HCT116 (cell line): ENCODE measurements at regions not wholly inside any gene's neighbourhood (a gene's known extent, or its start where the extent isn't known, plus 50 kb on each side); places are given as distances from the start of the nearest gene placed in this dataset.

Source experiments
- ATAC-seq: fragments of 200-7000 bp; cut with Tn5 transposase; 2 replicates; pipeline ENCODE4 v1.9.1; 2020; ENCODE audit warnings: mild to moderate bottlenecking, moderate library complexity
- BruUV-seq: library from RNA; stranded (reverse); fragments of 400-500 nt; replicated peaks from 2 replicates; lab custom pipeline; 2021; lab: Mats Ljungman, UMichigan
- CTCF ChIA-PET: fragments of 300-600 bp; sonication (Branson Sonifier 250); formaldehyde crosslinking; loops from one replicate; lab custom pipeline; 2021; ENCODE audit warnings: antibody characterized with exemption; lab: Charles Lee
- POLR2A ChIA-PET: fragments of 300-600, 350-600 bp; sonication (Branson Sonifier 250); formaldehyde crosslinking; loops from one replicate; lab custom pipeline; 2021; ENCODE audit warnings: antibody characterized with exemption; lab: Charles Lee
- RAD21 ChIA-PET, 2 experiments: fragments of 300-600 bp; sonication (Branson Sonifier 250); formaldehyde crosslinking; loops; one replicate each; lab custom pipeline; 2023; ENCODE audit warnings: low total read pairs in 2 of 2; ENCODE audit not compliant: uncharacterized antibody in 2 of 2, unreplicated experiment in 2 of 2, low non-redundant PET in 1 of 2; lab: Charles Lee
- DNase-seq: peaks from one replicate; pipeline ENCODE4 v3.0.0-alpha.2; 2010; ENCODE audit warnings: low read depth, low spot score
- H2AFZ ChIP-seq: fragments of 200-600 bp; shearing (Covaris generic), sonication (generic); 2 replicates; pipeline ENCODE4 v1.6.1; 2017; ENCODE audit warnings: low read depth, mixed run types, mixed read lengths, antibody characterized with exemption, low read length; ENCODE audit not compliant: poor library complexity, severe bottlenecking
- H3K27ac ChIP-seq: 2 replicates; pipeline ENCODE4 v1.5.1; 2012; ENCODE audit warnings: low read depth, low read length
- H3K27me3 ChIP-seq: fragments of 200-600 bp; sonication (generic); 2 replicates; pipeline ENCODE4 v1.6.1; 2016; ENCODE audit warnings: mixed run types, low read length, mixed read lengths; ENCODE audit not compliant: insufficient read depth
- H3K36me3 ChIP-seq, 2 experiments: fragments of 200-500 bp in 1 of 2; fragments of 200-600 bp in 1 of 2; sonication (Bioruptor generic) in 1 of 2; sonication (generic) in 1 of 2; 2 replicates each; pipeline versions ENCODE4 v1.5.1 to v1.6.1; 2014 to 2016; ENCODE audit warnings: low read length in 2 of 2, inconsistent platforms in 1 of 2, mixed read lengths in 1 of 2, mixed run types in 1 of 2; ENCODE audit not compliant: insufficient read depth in 2 of 2, control insufficient read depth in 1 of 2
- H3K4me1 ChIP-seq, 2 experiments: fragments of 200-600 bp in 1 of 2; sonication (generic) in 1 of 2; 2 replicates each; pipeline versions ENCODE4 v1.5.1 to v1.6.1; 2012 to 2017; ENCODE audit warnings: low read length in 2 of 2, inconsistent platforms in 1 of 2, mild to moderate bottlenecking in 1 of 2, mixed read lengths in 1 of 2, mixed run types in 1 of 2, moderate library complexity in 1 of 2; ENCODE audit not compliant: insufficient read depth in 2 of 2, control insufficient read depth in 1 of 2
- H3K4me2 ChIP-seq: fragments of 200-600 bp; sonication (generic); 2 replicates; pipeline ENCODE4 v1.6.1; 2017; ENCODE audit warnings: mixed run types, low read length, mixed read lengths
- H3K4me3 ChIP-seq, 2 experiments: fragments of 200-600 bp in 1 of 2; sonication (generic) in 1 of 2; replicated peaks in 1 of 2; 2 replicates each; pipeline ENCODE4 v1.5.1; 2011 to 2016; ENCODE audit warnings: low read length in 2 of 2, control low read depth in 1 of 2, low read depth in 1 of 2, mild to moderate bottlenecking in 1 of 2, mixed read lengths in 1 of 2, mixed run types in 1 of 2
- H3K79me2 ChIP-seq: fragments of 200-600 bp; sonication (generic); 2 replicates; pipeline ENCODE4 v1.6.1; 2017; ENCODE audit warnings: mild to moderate bottlenecking, mixed run types, low read length, moderate library complexity, mixed read lengths; ENCODE audit not compliant: insufficient read depth
- H3K9ac ChIP-seq: fragments of 200-600 bp; sonication (generic); 2 replicates; pipeline ENCODE4 v1.6.1; 2016; ENCODE audit warnings: low read length, mixed read lengths
- H3K9me2 ChIP-seq: fragments of 200-600 bp; sonication (generic), shearing (Covaris generic); 2 replicates; pipeline ENCODE4 v1.6.1; 2017; ENCODE audit warnings: mixed run types, mild to moderate bottlenecking, moderate library complexity; ENCODE audit not compliant: insufficient read depth
- H3K9me3 ChIP-seq, 2 experiments: fragments of 200-500 bp in 1 of 2; fragments of 200-600 bp in 1 of 2; sonication (Bioruptor generic) in 1 of 2; sonication (generic) in 1 of 2; 2 replicates each; pipeline ENCODE4 v1.6.1; 2014 to 2017; ENCODE audit warnings: low read length in 2 of 2, mixed read lengths in 2 of 2, inconsistent platforms in 1 of 2, low read depth in 1 of 2, mild to moderate bottlenecking in 1 of 2, mixed run types in 1 of 2, moderate library complexity in 1 of 2; ENCODE audit not compliant: control insufficient read depth in 1 of 2, insufficient read depth in 1 of 2
- H4K20me1 ChIP-seq: fragments of 200-600 bp; sonication (generic), shearing (Covaris generic); 2 replicates; pipeline ENCODE4 v1.6.1; 2017; ENCODE audit warnings: mixed run types, mild to moderate bottlenecking, moderate library complexity; ENCODE audit not compliant: insufficient read depth
- CBX3 ChIP-seq: IDR thresholded peaks from 2 replicates; pipeline ENCODE4 v1.6.1; 2012; ENCODE audit warnings: low read depth
- CEBPB ChIP-seq: IDR thresholded peaks from 2 replicates; pipeline ENCODE4 v1.6.1; 2012; ENCODE audit warnings: low read depth
- EGR1 ChIP-seq: IDR thresholded peaks from 2 replicates; pipeline ENCODE4 v1.6.1; 2012; ENCODE audit warnings: low read depth
- FOSL1 ChIP-seq: IDR thresholded peaks from 2 replicates; pipeline ENCODE4 v1.6.1; 2012; ENCODE audit warnings: low read depth
- JUND ChIP-seq: IDR thresholded peaks from 2 replicates; pipeline ENCODE4 v1.6.1; 2012
- POLR2AphosphoS5 ChIP-seq: IDR thresholded peaks from 2 replicates; pipeline ENCODE4 v1.6.1; 2011; ENCODE audit warnings: mild to moderate bottlenecking, low read depth, low read length, moderate library complexity
- RAD21 ChIP-seq: IDR thresholded peaks from 2 replicates; pipeline ENCODE4 v1.6.1; 2012; ENCODE audit warnings: low read depth, mild to moderate bottlenecking
- SP1 ChIP-seq: IDR thresholded peaks from 2 replicates; pipeline ENCODE4 v1.6.1; 2012; ENCODE audit warnings: low read depth
- TCF7L2 ChIP-seq: IDR thresholded peaks from 2 replicates; pipeline ENCODE4 v1.7.0; 2011; ENCODE audit warnings: borderline replicate concordance, inconsistent platforms; ENCODE audit not compliant: insufficient read depth, insufficient read length; ENCODE audit errors: extremely low read depth
- YY1 ChIP-seq: IDR thresholded peaks from 2 replicates; pipeline ENCODE4 v1.6.1; 2011; ENCODE audit warnings: low read length, low read depth, moderate library complexity, mild to moderate bottlenecking; ENCODE audit not compliant: insufficient replicate concordance; ENCODE audit errors: extremely low read depth
- ZFX ChIP-seq: fragments of 450-650 bp; IDR thresholded peaks from 2 replicates; pipeline ENCODE4 v1.6.1; 2017
- ZNF274 ChIP-seq: fragments of 200-500 bp; sonication (Bioruptor generic); IDR thresholded peaks from 2 replicates; pipeline ENCODE4 v1.6.1; 2014; ENCODE audit warnings: mild to moderate bottlenecking, low read depth, low read length, inconsistent platforms
- intact Hi-C: fragments of 100-400 bp; cut with micrococcal nuclease; formaldehyde crosslinking; loops from 2 replicates; pipeline ENCODE4 v1.10.0; 2022
- TF ChIP-seq, protein P1 (sequence below), 3 experiments: fragments of 200-600 bp in 1 of 3; sonication (generic) in 1 of 3; IDR thresholded peaks in 2 of 3; conservative IDR thresholded peaks in 1 of 3; 2 replicates each; pipeline ENCODE4 v1.5.1; 2012 to 2017; ENCODE audit warnings: low read depth in 2 of 3, low read length in 2 of 3, antibody characterized with exemption in 1 of 3, borderline replicate concordance in 1 of 3, control low read depth in 1 of 3, mild to moderate bottlenecking in 1 of 3, mixed read lengths in 1 of 3, mixed run types in 1 of 3, moderate library complexity in 1 of 3; ENCODE audit not compliant: insufficient read depth in 1 of 3
- TF ChIP-seq, protein P2 (sequence below): IDR thresholded peaks from 2 replicates; pipeline ENCODE4 v1.6.1; 2011; ENCODE audit warnings: mild to moderate bottlenecking, low read length, moderate library complexity; ENCODE audit not compliant: insufficient replicate concordance; ENCODE audit errors: extremely low read depth
- TF ChIP-seq, protein P3 (sequence below): IDR thresholded peaks from 2 replicates; pipeline ENCODE4 v1.6.1; 2012

DNA sequence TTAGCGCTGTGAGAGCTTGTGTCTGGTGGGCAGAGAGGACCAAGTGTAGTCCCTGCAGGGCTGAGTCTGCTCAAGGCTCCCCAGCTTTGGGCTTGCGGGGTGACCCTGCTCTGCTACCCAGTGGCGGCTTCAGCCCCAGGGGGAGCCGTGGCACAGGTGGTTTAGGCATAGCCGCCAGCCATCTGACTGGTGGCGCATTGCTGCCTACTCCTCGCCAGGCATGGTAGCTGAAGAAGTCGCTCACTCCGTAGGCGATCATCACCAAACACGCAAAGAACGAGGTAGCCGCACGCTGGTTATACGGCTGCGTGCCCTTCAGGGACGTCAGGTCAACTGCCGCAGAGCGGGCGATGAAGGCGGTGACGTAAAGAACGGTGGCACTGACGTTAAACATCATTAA is 180.7 kb upstream of the DIPK2B start (continued):
- TF ChIP-seq ZNF274: no peak
- TF ChIP-seq SP1: no peak
- TF ChIP-seq ZFX: no peak
- TF ChIP-seq POLR2AphosphoS5: no peak
- TF ChIP-seq CBX3: no peak
- no peak for TF ChIP-seq TCF7L2
- no peak for TF ChIP-seq EGR1
- no peak for TF ChIP-seq YY1

DNA sequence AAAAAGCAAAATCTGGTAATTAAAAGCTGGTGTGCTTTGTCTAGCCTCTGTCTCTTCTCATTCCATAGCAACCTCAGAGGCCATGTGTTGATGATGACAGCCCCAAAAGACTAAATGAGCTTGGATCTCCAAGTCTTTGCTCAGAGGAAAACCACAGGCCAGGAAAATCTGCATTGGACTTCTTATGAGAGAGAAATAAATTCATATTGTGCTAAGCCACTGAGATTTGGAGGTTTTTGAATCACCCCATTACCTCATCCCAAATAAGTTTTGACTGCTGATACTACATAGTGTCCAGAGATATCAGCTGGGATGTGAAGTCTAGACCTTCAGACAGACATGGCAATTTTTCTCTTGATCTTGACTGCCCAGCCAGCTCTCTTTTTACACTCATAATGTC is 178.6 kb upstream of the DIPK2B start:
- no TSS peak for BruUV-seq
- ChIA-PET CTCF (no interaction called here), POLR2A (no interaction called here), RAD21 (no interaction called here)
- Histone ChIP-seq H2AFZ (no peak overlapping the region), H3K79me2 (no peaks in the 10 kb centered on the region), H3K4me1 (no peaks in the 10 kb centered on the region), H3K9ac (no peak overlapping the region), H3K4me2 (no peak overlapping the region), H3K9me2 (no peaks in the 10 kb centered on the region), H3K36me3 (no peaks in the 10 kb centered on the region), H3K27ac (no peak overlapping the region), H3K4me3 (no peak overlapping the region), H3K9me3 (no peaks in the 10 kb centered on the region), H4K20me1 (no peaks in the 10 kb centered on the region), H3K27me3 (no peaks in the 10 kb centered on the region)
- ATAC-seq (no peak), DNase-seq (no peak)
- TF ChIP-seq, protein P1, sequence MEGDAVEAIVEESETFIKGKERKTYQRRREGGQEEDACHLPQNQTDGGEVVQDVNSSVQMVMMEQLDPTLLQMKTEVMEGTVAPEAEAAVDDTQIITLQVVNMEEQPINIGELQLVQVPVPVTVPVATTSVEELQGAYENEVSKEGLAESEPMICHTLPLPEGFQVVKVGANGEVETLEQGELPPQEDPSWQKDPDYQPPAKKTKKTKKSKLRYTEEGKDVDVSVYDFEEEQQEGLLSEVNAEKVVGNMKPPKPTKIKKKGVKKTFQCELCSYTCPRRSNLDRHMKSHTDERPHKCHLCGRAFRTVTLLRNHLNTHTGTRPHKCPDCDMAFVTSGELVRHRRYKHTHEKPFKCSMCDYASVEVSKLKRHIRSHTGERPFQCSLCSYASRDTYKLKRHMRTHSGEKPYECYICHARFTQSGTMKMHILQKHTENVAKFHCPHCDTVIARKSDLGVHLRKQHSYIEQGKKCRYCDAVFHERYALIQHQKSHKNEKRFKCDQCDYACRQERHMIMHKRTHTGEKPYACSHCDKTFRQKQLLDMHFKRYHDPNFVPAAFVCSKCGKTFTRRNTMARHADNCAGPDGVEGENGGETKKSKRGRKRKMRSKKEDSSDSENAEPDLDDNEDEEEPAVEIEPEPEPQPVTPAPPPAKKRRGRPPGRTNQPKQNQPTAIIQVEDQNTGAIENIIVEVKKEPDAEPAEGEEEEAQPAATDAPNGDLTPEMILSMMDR (IDR thresholded peaks at IDR 0.05 in 2 of 3, conservative IDR thresholded peaks at IDR 0.05 in 1 of 3; ENCODE audit: borderline replicate concordance in 1 of 3, insufficient read depth in 1 of 3, low read depth in 2 of 3, low read length in 2 of 3): no peak
- TF ChIP-seq, protein P2, sequence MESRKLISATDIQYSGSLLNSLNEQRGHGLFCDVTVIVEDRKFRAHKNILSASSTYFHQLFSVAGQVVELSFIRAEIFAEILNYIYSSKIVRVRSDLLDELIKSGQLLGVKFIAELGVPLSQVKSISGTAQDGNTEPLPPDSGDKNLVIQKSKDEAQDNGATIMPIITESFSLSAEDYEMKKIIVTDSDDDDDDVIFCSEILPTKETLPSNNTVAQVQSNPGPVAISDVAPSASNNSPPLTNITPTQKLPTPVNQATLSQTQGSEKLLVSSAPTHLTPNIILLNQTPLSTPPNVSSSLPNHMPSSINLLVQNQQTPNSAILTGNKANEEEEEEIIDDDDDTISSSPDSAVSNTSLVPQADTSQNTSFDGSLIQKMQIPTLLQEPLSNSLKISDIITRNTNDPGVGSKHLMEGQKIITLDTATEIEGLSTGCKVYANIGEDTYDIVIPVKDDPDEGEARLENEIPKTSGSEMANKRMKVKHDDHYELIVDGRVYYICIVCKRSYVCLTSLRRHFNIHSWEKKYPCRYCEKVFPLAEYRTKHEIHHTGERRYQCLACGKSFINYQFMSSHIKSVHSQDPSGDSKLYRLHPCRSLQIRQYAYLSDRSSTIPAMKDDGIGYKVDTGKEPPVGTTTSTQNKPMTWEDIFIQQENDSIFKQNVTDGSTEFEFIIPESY: no peak
- TF ChIP-seq JUND (no peak), FOSL1 (no peak), CEBPB (no peak), TCF7L2 (no peak), POLR2AphosphoS5 (no peak), RAD21 (no peak)
- TF ChIP-seq, protein P3, sequence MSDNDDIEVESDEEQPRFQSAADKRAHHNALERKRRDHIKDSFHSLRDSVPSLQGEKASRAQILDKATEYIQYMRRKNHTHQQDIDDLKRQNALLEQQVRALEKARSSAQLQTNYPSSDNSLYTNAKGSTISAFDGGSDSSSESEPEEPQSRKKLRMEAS: no peak
- intact Hi-C loops: no loop called here
